Mesodermal cell (in vitro differentiated cells): ENCODE measurements at regions not wholly inside any gene's neighbourhood (a gene's known extent, or its start where the extent isn't known, plus 50 kb on each side); places are given as distances from the start of the nearest gene placed in this dataset.
A peak's percentile ranks its signal among the peaks of the same experiment; 100 is the strongest.

Experiments
- H3K27ac ChIP-seq: 2 replicates; pipeline ENCODE4 v1.7.0; 2013; ENCODE audit warnings: mild to moderate bottlenecking, low read depth, low read length, moderate library complexity; ENCODE audit not compliant: severe bottlenecking
- H3K36me3 ChIP-seq: 2 replicates; pipeline ENCODE4 v1.7.1; 2013; ENCODE audit warnings: mild to moderate bottlenecking, low read length, moderate library complexity; ENCODE audit not compliant: control insufficient read depth, insufficient read depth
- H3K4me1 ChIP-seq: one replicate; pipeline ENCODE4 v1.7.1; 2013; ENCODE audit warnings: mild to moderate bottlenecking, low read length; ENCODE audit not compliant: insufficient read depth, control insufficient read depth, poor library complexity, severe bottlenecking
- H3K4me3 ChIP-seq: 2 replicates; pipeline ENCODE4 v1.7.0; 2013; ENCODE audit warnings: low read length, control low read depth, mild to moderate bottlenecking; ENCODE audit not compliant: insufficient read depth, poor library complexity, severe bottlenecking; ENCODE audit errors: extremely low read depth
- H3K9me3 ChIP-seq: 2 replicates; pipeline ENCODE4 v1.7.1; 2013; ENCODE audit warnings: mild to moderate bottlenecking, low read length, moderate library complexity; ENCODE audit not compliant: control insufficient read depth
- WGBS, 2 experiments: methylation state at CpG; one replicate each; pipeline ENCODE4 v1.1.5; 2013; ENCODE audit warnings: missing lambda C conversion rate in 2 of 2; ENCODE audit not compliant: insufficient coverage in 2 of 2; 5-methylcytosine and 5-hydroxymethylcytosine counted together

DNA sequence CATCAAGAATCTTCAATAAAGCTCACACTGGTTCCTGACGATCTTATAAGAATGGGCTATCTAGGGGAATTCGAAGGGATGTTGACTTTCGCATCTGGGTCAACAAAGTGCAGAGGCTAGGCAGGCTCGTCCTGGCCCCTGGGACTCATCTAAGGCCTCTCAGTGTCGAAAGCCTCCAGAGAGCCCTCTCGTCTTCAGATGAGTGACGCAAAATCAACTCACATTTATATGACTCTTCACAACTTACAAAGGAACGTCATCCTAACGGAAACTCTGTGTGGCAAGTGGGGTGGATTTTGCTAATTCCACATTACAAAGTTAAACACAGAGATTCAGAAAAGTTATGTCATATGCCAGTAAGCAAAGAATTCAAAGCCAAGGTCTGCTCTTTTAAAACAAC, 270.5 kb upstream of the EXOC2 start:
- Histone ChIP-seq H3K4me1 (peaks cover 5% of the 10 kb centered on the region), H3K9me3 (no peaks in the 10 kb centered on the region), H3K36me3 (no peaks in the 10 kb centered on the region), H3K4me3 (no peak overlapping the region), H3K27ac (no peak overlapping the region)
- WGBS, 2 experiments = 87% methylated on average over 3 to 6 of the region's 9 CpGs

DNA sequence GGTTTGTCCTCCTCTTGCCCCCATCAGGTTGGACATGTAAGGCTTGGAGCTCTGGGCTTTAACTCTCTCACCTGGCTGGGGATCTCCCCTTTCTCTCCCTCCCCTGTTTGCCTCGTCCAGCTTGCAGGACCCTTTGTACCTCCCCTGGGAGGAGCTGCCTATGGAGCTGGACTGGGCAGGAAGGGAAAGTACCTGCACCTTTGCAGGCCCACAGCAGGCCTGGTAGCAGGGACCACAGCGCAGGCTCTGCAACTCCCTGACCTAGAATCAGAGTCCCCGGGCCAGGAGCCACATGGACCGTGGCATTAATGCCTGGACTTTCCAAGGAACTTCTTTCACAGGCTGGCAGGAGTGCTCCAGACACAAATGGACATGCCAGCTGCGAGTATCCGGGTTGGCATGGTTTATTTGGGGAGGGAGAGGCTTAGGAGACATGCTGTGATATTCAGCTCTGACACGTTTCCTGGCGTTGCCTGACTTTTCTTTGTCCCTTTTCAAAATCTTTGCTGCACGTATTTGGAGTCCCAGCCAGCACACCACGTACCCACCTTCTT, 268.5 kb upstream of the EXOC2 start:
- H3K4me3 ChIP-seq = no peak overlapping the region
- 86 to 90% methylated on average over 5 to 9 of the region's 10 CpGs for WGBS, 2 experiments
- no peak overlapping the region for H3K27ac ChIP-seq
- no peaks in the 10 kb centered on the region for H3K9me3 ChIP-seq
- H3K36me3 ChIP-seq = no peaks in the 10 kb centered on the region
- peaks cover 5% of the 10 kb centered on the region for H3K4me1 ChIP-seq

DNA sequence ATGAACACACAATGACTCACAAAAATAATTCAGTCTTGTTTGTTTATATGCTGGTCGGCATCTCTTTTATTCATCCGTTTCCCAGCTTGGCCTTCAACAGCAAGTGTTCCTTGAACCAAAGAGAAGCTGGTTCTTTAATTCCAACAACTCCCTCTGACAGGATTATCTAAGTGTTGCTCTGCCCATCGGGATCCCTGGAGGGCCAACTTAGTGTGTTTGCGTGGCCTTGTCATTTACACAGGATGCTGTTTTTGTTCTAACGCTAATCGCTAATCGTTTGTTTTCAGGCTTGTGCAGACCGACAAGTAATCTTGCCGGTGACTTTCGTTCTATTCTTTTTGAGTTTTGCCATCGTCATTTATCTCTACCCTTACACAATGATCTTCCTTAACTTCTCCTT, 267.4 kb upstream of the EXOC2 start:
- 71 to 72% methylated on average over 10 of the region's 11 CpGs for WGBS, 2 experiments
- Histone ChIP-seq H3K9me3 (no peaks in the 10 kb centered on the region), H3K27ac (no peak overlapping the region), H3K4me1 (peaks cover 5% of the 10 kb centered on the region), H3K4me3 (no peak overlapping the region), H3K36me3 (no peaks in the 10 kb centered on the region)

GRCh38 chr6:958488-958887, 265.5 kb upstream of the EXOC2 start:
- peak overlapping the region; percentile 60 for H3K27ac ChIP-seq
- no peaks in the 10 kb centered on the region for H3K36me3 ChIP-seq
- H3K9me3 ChIP-seq = no peaks in the 10 kb centered on the region
- H3K4me3 ChIP-seq = no peak overlapping the region
- peaks cover 9% of the 10 kb centered on the region for H3K4me1 ChIP-seq
- WGBS, 2 experiments = 73 to 86% methylated on average over 1 of the region's 5 CpGs

DNA sequence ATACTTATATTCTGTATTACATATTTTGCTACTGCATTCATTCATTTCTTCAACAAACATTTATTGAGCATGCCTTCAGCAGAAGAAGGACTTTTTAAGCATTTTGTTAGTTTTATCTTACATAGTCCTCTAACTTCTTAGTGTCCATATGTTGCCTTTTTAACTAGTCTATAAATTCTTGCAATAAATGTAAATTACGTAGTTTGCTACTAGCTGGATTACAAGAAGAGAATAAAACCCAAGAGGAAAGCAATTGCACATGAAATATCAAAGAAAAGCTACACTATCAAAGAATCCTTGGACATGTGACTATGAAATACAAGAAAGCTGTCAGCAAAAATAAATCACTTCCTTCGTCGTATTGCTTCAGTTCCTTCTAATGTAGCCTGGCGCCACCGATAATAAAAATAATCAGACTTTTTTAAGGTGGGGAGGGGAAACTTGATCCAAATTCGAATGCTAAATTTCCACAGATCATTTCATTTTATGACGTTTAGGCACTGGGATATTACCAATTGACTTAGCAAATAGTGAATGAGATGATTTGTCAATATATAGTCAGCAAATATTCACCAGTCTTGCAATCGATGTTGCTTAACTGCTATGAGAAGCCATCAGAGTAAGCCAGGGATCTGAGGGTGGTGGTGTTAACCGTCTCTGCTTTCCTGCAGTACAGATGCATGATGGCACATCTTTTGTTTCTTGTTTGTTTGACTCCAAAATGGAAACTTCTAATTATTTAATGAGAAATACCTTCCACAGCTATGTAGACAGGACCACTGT, 258.7 kb upstream of the EXOC2 start:
- Histone ChIP-seq H3K4me3 (no peak overlapping the region), H3K9me3 (no peaks in the 10 kb centered on the region), H3K27ac (no peak overlapping the region), H3K36me3 (no peaks in the 10 kb centered on the region), H3K4me1 (peaks cover 4% of the 10 kb centered on the region)
- 100% methylated on average over 3 to 4 of the region's 9 CpGs for WGBS, 2 experiments

- Histone ChIP-seq H3K4me1 (no peaks in the 10 kb centered on the region), H3K27ac (no peak overlapping the region), H3K36me3 (no peaks in the 10 kb centered on the region), H3K4me3 (no peak overlapping the region), H3K9me3 (no peaks in the 10 kb centered on the region)
- WGBS, 2 experiments = 89 to 93% methylated on average over 5 to 7 of the region's 7 CpGs
These were observed 254.4 kb upstream of the EXOC2 start for GRCh38 chr6:947235-947934.

GRCh38 chr6:946546-946945, 253.6 kb upstream of the EXOC2 start:
- Histone ChIP-seq H3K4me1 (no peaks in the 10 kb centered on the region), H3K27ac (no peak overlapping the region), H3K36me3 (no peaks in the 10 kb centered on the region), H3K4me3 (no peak overlapping the region), H3K9me3 (no peaks in the 10 kb centered on the region)
- 100% methylated on average over 1 of the region's 3 CpGs; no CpG with 5 or more reads in 1 of the 2 experiments for WGBS, 2 experiments

- Histone ChIP-seq H3K27ac (no peak overlapping the region), H3K9me3 (no peaks in the 10 kb centered on the region), H3K4me3 (no peak overlapping the region), H3K4me1 (no peaks in the 10 kb centered on the region), H3K36me3 (no peaks in the 10 kb centered on the region)
- WGBS, 2 experiments = 98 to 99% methylated on average over 7 to 8 of the region's 12 CpGs
These were observed 246.8 kb upstream of the EXOC2 start for GRCh38 chr6:939526-940252.

DNA sequence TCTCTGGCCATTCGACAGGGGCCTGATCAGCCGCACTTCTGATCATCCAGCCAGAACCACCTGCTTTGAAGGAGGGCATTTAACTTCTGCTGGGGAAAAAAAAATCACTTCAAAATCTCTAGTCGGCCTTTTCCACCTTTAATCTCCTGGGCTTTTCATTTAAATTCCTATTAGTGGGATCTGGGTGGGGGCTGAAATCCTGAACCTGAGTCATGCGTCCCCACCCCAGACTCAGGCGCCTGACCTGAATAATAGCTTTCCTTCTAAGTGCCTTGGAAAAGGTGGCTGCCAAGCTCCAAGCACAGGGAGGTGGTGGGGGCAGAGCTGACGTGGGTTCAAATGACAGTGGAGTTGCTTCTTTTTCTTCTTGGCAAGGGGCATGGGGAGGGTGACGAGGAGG, 246.0 kb upstream of the EXOC2 start:
- WGBS, 2 experiments = 78% methylated on average over 3 to 4 of the region's 7 CpGs
- no peaks in the 10 kb centered on the region for H3K9me3 ChIP-seq
- H3K36me3 ChIP-seq = no peaks in the 10 kb centered on the region
- H3K4me1 ChIP-seq = no peaks in the 10 kb centered on the region
- no peak overlapping the region for H3K4me3 ChIP-seq
- no peak overlapping the region for H3K27ac ChIP-seq

GRCh38 chr6:938271-938905, 245.4 kb upstream of the EXOC2 start:
- H3K4me3 ChIP-seq = no peak overlapping the region
- no peaks in the 10 kb centered on the region for H3K36me3 ChIP-seq
- no peak overlapping the region for H3K27ac ChIP-seq
- 66 to 70% methylated on average over 8 to 16 of the region's 16 CpGs for WGBS, 2 experiments
- no peaks in the 10 kb centered on the region for H3K4me1 ChIP-seq
- no peaks in the 10 kb centered on the region for H3K9me3 ChIP-seq
